K562 (cell line): ENCODE measurements at regions not wholly inside any gene's neighbourhood (a gene's known extent, or its start where the extent isn't known, plus 50 kb on each side); places are given as distances from the start of the nearest gene placed in this dataset.

Source experiments
- ATAC-seq: fragments of 200-7000 bp; cut with Tn5 transposase; 3 replicates; pipeline ENCODE4 v1.9.1; 2020; ENCODE audit warnings: moderate library complexity
- BruUV-seq: library from RNA; stranded (reverse); fragments of 400-500 nt; replicated peaks from 2 replicates; lab custom pipeline; 2021; lab: Mats Ljungman, UMichigan
- CTCF ChIA-PET: fragments of 300-600 bp; formaldehyde crosslinking; extraction: SDS; loops from one replicate; lab custom pipeline; 2021; ENCODE audit warnings: low intra/inter-chr PET ratio; lab: Yijun Ruan, JAX
- POLR2A ChIA-PET: fragments of 300-600, 350-650 bp; sonication (Branson Sonifier 250); formaldehyde crosslinking; extraction: SDS; loops from one replicate; lab custom pipeline; 2021; ENCODE audit warnings: antibody characterized with exemption, inconsistent platforms; lab: Yijun Ruan, JAX
- DNase-seq, 4 experiments: peaks; one replicate each; pipeline versions ENCODE4 v3.0.0 to v3.0.0-alpha.2; 2011 to 2018; ENCODE audit warnings: low spot score in 3 of 4, mixed read lengths in 3 of 4; ENCODE audit errors: extremely low read depth in 1 of 4
- FAIRE-seq: peaks from 2 replicates; lab custom pipeline; 2011; peaks lifted over from hg19 to GRCh38; lab: Jason Lieb, UNC
- H2AFZ ChIP-seq: 2 replicates; pipeline ENCODE4 v1.6.0; 2011; ENCODE audit warnings: low read depth, low read length, control low read depth, inconsistent platforms
- H3K27ac ChIP-seq: fragments of 200-600 bp; 3 replicates; pipeline ENCODE4 v1.8.0; 2011; ENCODE audit warnings: low read depth, mild to moderate bottlenecking, control low read depth, inconsistent platforms, low read length, moderate library complexity, mixed read lengths; ENCODE audit errors: extremely low read depth
- H3K27me3 ChIP-seq, 2 experiments: fragments of 300-600 bp in 1 of 2; 2 replicates in 1 of 2; 3 replicates in 1 of 2; pipeline versions ENCODE4 v1.6.0 to v1.8.0; 2011; ENCODE audit warnings: inconsistent platforms in 2 of 2, low read length in 2 of 2, mild to moderate bottlenecking in 1 of 2, mixed read lengths in 1 of 2, moderate library complexity in 1 of 2; ENCODE audit not compliant: control insufficient read depth in 2 of 2, insufficient read depth in 2 of 2
- H3K36me3 ChIP-seq: fragments of 300-600 bp; 3 replicates; pipeline ENCODE4 v1.8.0; 2011; ENCODE audit warnings: mild to moderate bottlenecking, low read length, inconsistent platforms; ENCODE audit not compliant: control insufficient read depth, insufficient read depth
- H3K4me1 ChIP-seq, 2 experiments: fragments of 200-600 bp in 1 of 2; replicated peaks in 1 of 2; 2 replicates in 1 of 2; 3 replicates in 1 of 2; pipeline versions ENCODE4 v1.5.1 to v1.8.0; 2011; ENCODE audit warnings: inconsistent platforms in 2 of 2, low read length in 2 of 2, mild to moderate bottlenecking in 1 of 2, mixed read lengths in 1 of 2, moderate library complexity in 1 of 2; ENCODE audit not compliant: control insufficient read depth in 2 of 2, insufficient read depth in 2 of 2
- H3K4me2 ChIP-seq: 2 replicates; pipeline ENCODE4 v1.6.1; 2011; ENCODE audit warnings: low read length, control low read depth, inconsistent platforms, mixed read lengths; ENCODE audit not compliant: insufficient read depth
- H3K4me3 ChIP-seq: fragments of 200-600 bp; sonication (generic), shearing (Covaris generic); 2 replicates; pipeline ENCODE4 v1.5.1; 2016; ENCODE audit warnings: control low read depth, inconsistent platforms
- H3K79me2 ChIP-seq: fragments of 200-600 bp; 3 replicates; pipeline ENCODE4 v1.8.0; 2011; ENCODE audit warnings: low read length, inconsistent platforms; ENCODE audit not compliant: control insufficient read depth, insufficient read depth
- H3K9ac ChIP-seq, 2 experiments: 2 replicates each; pipeline versions ENCODE4 v1.6.0 to v1.6.1; 2011; ENCODE audit warnings: low read depth in 2 of 2, low read length in 2 of 2, control low read depth in 1 of 2, inconsistent platforms in 1 of 2, mild to moderate bottlenecking in 1 of 2, mixed read lengths in 1 of 2; ENCODE audit not compliant: insufficient read depth in 1 of 2
- H3K9me1 ChIP-seq: one replicate; pipeline ENCODE4 v1.6.0; 2011; ENCODE audit warnings: inconsistent platforms, mild to moderate bottlenecking, low read length, moderate library complexity; ENCODE audit not compliant: control insufficient read depth, insufficient read depth
- H3K9me3 ChIP-seq: replicated peaks from 2 replicates; pipeline ENCODE4 v1.5.1; 2011; ENCODE audit warnings: low read depth, low read length, inconsistent platforms; ENCODE audit not compliant: control insufficient read depth, insufficient read depth
- H4K20me1 ChIP-seq: replicated peaks from 2 replicates; pipeline ENCODE4 v1.6.1; 2011; ENCODE audit warnings: low read length, inconsistent platforms, mixed read lengths; ENCODE audit not compliant: control insufficient read depth, insufficient read depth
- NFIX ChIP-seq: fragments of 250-450 bp; sonication (Bioruptor Pico); IDR thresholded peaks from 2 replicates; pipeline ENCODE4 v1.4.0; 2020; ENCODE audit warnings: low read depth, mild to moderate bottlenecking, moderate library complexity
- NFRKB ChIP-seq: fragments of 450-650 bp; IDR thresholded peaks from 2 replicates; pipeline ENCODE4 v1.6.1; 2016; ENCODE audit warnings: low read depth
- RFX1 ChIP-seq: fragments of 450-650 bp; IDR thresholded peaks from 2 replicates; pipeline ENCODE4 v1.6.1; 2016; ENCODE audit warnings: mild to moderate bottlenecking, moderate library complexity
- TAF1 ChIP-seq: IDR thresholded peaks from 2 replicates; pipeline ENCODE4 v1.6.1; 2011; ENCODE audit warnings: mild to moderate bottlenecking, low read length, moderate library complexity; ENCODE audit not compliant: insufficient read depth, control insufficient read depth, severe bottlenecking; ENCODE audit errors: extremely low read depth
- ZNF644 ChIP-seq: fragments of 200-800 bp; sonication (Bioruptor generic); IDR thresholded peaks from 2 replicates; pipeline ENCODE4 v1.6.1; 2016; ENCODE audit warnings: low read depth, missing genetic modification characterization, missing compliant biosample characterization
- WGBS: fragments of 100-300 bp; shearing (Covaris generic); methylation state at CpG from one replicate; pipeline ENCODE4 v1.1.6; 2016; ENCODE audit warnings: low coverage, mixed read lengths; ENCODE audit not compliant: insufficient coverage; ENCODE audit errors: missing lambda C conversion rate; 5-methylcytosine and 5-hydroxymethylcytosine counted together
- in situ Hi-C: fragments of 300-500 bp; cut with MboI; formaldehyde crosslinking; loops from 4 replicates; pipeline ENCODE4 v1.15.0; 2018; ENCODE audit warnings: inconsistent platforms, mixed read lengths
- intact Hi-C: fragments of 100-400 bp; cut with micrococcal nuclease; formaldehyde crosslinking; loops from 2 replicates; pipeline ENCODE4 v1.14.2; 2022
- TF ChIP-seq, protein P1 (sequence below): sonication (generic); formaldehyde crosslinking; IDR thresholded peaks from 2 replicates; pipeline ENCODE4 v1.8.1; 2023; ENCODE audit warnings: mild to moderate bottlenecking, missing genetic modification reagents
- TF ChIP-seq, protein P2 (sequence below): sonication (generic); formaldehyde crosslinking; IDR thresholded peaks from 2 replicates; pipeline ENCODE4 v1.8.0; 2022; ENCODE audit warnings: mild to moderate bottlenecking, missing genetic modification reagents
- TF ChIP-seq, protein P3 (sequence below): fragments of 250-450 bp; sonication (Bioruptor Pico); IDR thresholded peaks from 2 replicates; pipeline ENCODE4 v1.5.0; 2021

DNA sequence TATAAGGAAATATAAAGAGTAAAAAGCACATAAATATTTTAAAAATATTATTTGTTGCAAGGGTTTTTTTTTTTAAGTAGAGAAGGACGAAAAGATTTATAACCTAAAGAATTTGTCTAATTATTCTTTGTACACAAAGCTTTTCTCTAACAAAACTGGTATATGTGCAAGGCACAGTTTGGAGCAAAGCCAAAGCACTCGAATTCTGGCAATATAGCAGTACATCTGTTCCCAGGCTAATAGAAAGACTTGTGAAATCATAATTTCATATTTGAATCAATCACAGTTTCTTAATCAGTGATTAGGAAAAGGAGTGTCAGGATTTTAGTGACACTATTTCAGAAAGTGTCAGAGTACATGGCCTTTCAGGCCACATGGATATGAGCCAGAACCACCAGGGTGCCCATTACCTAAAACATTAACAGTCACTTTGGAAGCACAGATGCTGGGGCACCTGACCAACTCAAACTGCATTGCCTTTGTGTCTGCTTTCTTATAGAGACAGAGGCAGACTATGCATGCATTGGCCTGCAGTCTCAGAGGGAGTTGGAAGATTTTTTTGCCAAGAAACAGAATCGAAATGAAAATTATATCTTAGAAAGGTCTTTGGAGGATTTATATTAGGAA is 651.8 kb upstream of the SGO1 start:
- in situ Hi-C loops: no loop called here
- Histone ChIP-seq H3K36me3 (no peaks in the 10 kb centered on the region), H3K4me2 (no peak overlapping the region), H3K9me1 (no peaks in the 10 kb centered on the region), H3K79me2 (no peaks in the 10 kb centered on the region), H3K4me3 (no peak overlapping the region), H3K9me3 (no peaks in the 10 kb centered on the region), H3K4me1 (no peaks in the 10 kb centered on the region)
- ChIA-PET POLR2A (no interaction called here), CTCF (no interaction called here)
- BruUV-seq: no TSS peak
- DNase-seq (no peak), FAIRE-seq (no peak)
- TF ChIP-seq, protein P1, sequence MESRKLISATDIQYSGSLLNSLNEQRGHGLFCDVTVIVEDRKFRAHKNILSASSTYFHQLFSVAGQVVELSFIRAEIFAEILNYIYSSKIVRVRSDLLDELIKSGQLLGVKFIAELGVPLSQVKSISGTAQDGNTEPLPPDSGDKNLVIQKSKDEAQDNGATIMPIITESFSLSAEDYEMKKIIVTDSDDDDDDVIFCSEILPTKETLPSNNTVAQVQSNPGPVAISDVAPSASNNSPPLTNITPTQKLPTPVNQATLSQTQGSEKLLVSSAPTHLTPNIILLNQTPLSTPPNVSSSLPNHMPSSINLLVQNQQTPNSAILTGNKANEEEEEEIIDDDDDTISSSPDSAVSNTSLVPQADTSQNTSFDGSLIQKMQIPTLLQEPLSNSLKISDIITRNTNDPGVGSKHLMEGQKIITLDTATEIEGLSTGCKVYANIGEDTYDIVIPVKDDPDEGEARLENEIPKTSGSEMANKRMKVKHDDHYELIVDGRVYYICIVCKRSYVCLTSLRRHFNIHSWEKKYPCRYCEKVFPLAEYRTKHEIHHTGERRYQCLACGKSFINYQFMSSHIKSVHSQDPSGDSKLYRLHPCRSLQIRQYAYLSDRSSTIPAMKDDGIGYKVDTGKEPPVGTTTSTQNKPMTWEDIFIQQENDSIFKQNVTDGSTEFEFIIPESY (CRISPR knock-in tag): no peak
- TF ChIP-seq, protein P2, sequence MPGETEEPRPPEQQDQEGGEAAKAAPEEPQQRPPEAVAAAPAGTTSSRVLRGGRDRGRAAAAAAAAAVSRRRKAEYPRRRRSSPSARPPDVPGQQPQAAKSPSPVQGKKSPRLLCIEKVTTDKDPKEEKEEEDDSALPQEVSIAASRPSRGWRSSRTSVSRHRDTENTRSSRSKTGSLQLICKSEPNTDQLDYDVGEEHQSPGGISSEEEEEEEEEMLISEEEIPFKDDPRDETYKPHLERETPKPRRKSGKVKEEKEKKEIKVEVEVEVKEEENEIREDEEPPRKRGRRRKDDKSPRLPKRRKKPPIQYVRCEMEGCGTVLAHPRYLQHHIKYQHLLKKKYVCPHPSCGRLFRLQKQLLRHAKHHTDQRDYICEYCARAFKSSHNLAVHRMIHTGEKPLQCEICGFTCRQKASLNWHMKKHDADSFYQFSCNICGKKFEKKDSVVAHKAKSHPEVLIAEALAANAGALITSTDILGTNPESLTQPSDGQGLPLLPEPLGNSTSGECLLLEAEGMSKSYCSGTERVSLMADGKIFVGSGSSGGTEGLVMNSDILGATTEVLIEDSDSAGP: no peak
- TF ChIP-seq ZNF644 (tag) (no peak), TAF1 (no peak), NFIX (no peak), RFX1 (no peak), NFRKB (no peak)
- TF ChIP-seq, protein P3, sequence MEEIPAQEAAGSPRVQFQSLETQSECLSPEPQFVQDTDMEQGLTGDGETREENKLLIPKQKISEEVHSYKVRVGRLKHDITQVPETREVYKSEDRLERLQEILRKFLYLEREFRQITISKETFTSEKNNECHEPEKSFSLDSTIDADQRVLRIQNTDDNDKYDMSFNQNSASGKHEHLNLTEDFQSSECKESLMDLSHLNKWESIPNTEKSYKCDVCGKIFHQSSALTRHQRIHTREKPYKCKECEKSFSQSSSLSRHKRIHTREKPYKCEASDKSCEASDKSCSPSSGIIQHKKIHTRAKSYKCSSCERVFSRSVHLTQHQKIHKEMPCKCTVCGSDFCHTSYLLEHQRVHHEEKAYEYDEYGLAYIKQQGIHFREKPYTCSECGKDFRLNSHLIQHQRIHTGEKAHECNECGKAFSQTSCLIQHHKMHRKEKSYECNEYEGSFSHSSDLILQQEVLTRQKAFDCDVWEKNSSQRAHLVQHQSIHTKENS: no peak
- TF ChIP-seq, all 486 proteins: peak for 0
- Histone ChIP-seq H3K27me3 (no peaks in the 10 kb centered on the region), H3K9ac (no peak overlapping the region), H3K27ac (no peak overlapping the region), H4K20me1 (no peaks in the 10 kb centered on the region), H2AFZ (no peak overlapping the region)
- intact Hi-C loops: no loop called here
- no peak for ATAC-seq
- 3% methylated on average over 3 of the region's 3 CpGs for WGBS
